Psoas muscle (tissue), 7 donors: ENCODE measurements at regions not wholly inside any gene's neighbourhood (a gene's known extent, or its start where the extent isn't known, plus 50 kb on each side); places are given as distances from the start of the nearest gene placed in this dataset.

Experiments used
- ATAC-seq, 4 donors: fragments of 200-7000 bp; cut with Tn5 transposase; one replicate each; pipeline ENCODE4 v1.9.1; 2020; ENCODE audit warnings: moderate library complexity in 3 of 4, mild to moderate bottlenecking in 2 of 4
- DNase-seq, 2 donors: peaks; one replicate each; pipeline ENCODE4 v3.0.0-alpha.2; 2020
- H3K27ac ChIP-seq: fragments of 200-600 bp; one replicate; pipeline ENCODE4 v1.8.0; 2022
- H3K27me3 ChIP-seq, 3 donors: fragments of 200-600 bp in 1 of 3; one replicate each; pipeline versions ENCODE4 v1.6.1 to v1.8.0; 2013 to 2022; ENCODE audit warnings: low read length in 2 of 3, mild to moderate bottlenecking in 2 of 3, moderate library complexity in 1 of 3; ENCODE audit not compliant: insufficient read depth in 3 of 3
- H3K36me3 ChIP-seq, 2 donors: fragments of 200-600 bp in 1 of 2; one replicate each; pipeline versions ENCODE4 v1.6.1 to v1.8.0; 2013 to 2022; ENCODE audit warnings: low read depth in 1 of 2, mild to moderate bottlenecking in 1 of 2, moderate library complexity in 1 of 2; ENCODE audit not compliant: insufficient read depth in 1 of 2
- H3K4me1 ChIP-seq: fragments of 200-600 bp; one replicate; pipeline ENCODE4 v1.8.0; 2022
- H3K4me3 ChIP-seq: fragments of 200-600 bp; one replicate; pipeline ENCODE4 v1.8.0; 2022; ENCODE audit warnings: mild to moderate bottlenecking
- H3K9me3 ChIP-seq: fragments of 200-600 bp; one replicate; pipeline ENCODE4 v1.8.0; 2022
- WGBS, 3 donors: extraction: QIAGEN DNeasy Blood & Tissue Kit; methylation state at CpG; one replicate each; pipeline versions ENCODE4 v1.1.6 to v1.1.7; 2013; 5-methylcytosine and 5-hydroxymethylcytosine counted together
- intact Hi-C, 2 donors: fragments of 100-400 bp; cut with DNase I; formaldehyde crosslinking; loops; one replicate each; pipeline versions ENCODE4 v1.11.0 to v1.14.2; 2022
- TF ChIP-seq, protein P1 (sequence below): fragments of 200-600 bp; IDR thresholded peaks from one replicate; pipeline ENCODE4 v1.8.0; 2022; ENCODE audit warnings: antibody characterized with exemption
- donor health status: healthy with polysubstance abuse.
- donor health status: DM: no; HTN: no; CAD: no; lungs with moderate emphysema.
- donor health status: Bipolar disorder and iron deficiency.
- donor health status: healthy.
- donor health status: DM: yes; HTN: yes; CAD: no.
- donor health status: DM: no; HTN: no; CAD: no.
- donor health status: DM: yes; HTN: yes; CAD: no.

DNA sequence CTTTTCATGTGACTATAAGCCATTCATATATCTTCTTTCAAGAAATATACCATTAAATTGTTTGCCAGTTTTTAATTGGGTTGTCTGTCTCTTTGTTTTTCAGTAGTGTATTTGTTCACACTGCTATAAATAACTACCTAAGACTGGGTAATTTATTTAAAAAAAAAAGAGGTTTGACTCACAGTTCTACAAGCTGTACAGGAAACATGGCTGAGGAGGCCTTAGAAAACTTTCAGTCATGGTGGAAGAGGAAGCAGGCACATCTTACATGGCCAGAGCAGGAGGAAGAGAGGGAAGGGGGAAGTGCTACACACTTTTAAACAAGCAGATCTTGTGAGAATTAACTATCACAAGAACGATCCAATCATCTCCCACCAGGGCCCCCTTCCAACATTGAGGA lies 255.3 kb downstream of the EPM2A start:
- no peak overlapping the region for H3K27ac ChIP-seq
- no peaks in the 10 kb centered on the region for H3K4me1 ChIP-seq
- no peaks in the 10 kb centered on the region for H3K36me3 ChIP-seq
- WGBS, 3 donors: 71 to 89% (median 85%) methylated on average over 1 of the region's 1 CpG
- intact Hi-C loops: no loop called here
- ATAC-seq: no peak
- TF ChIP-seq, protein P1, sequence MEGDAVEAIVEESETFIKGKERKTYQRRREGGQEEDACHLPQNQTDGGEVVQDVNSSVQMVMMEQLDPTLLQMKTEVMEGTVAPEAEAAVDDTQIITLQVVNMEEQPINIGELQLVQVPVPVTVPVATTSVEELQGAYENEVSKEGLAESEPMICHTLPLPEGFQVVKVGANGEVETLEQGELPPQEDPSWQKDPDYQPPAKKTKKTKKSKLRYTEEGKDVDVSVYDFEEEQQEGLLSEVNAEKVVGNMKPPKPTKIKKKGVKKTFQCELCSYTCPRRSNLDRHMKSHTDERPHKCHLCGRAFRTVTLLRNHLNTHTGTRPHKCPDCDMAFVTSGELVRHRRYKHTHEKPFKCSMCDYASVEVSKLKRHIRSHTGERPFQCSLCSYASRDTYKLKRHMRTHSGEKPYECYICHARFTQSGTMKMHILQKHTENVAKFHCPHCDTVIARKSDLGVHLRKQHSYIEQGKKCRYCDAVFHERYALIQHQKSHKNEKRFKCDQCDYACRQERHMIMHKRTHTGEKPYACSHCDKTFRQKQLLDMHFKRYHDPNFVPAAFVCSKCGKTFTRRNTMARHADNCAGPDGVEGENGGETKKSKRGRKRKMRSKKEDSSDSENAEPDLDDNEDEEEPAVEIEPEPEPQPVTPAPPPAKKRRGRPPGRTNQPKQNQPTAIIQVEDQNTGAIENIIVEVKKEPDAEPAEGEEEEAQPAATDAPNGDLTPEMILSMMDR: no peak
- H3K27me3 ChIP-seq: no peaks in the 10 kb centered on the region
- H3K4me3 ChIP-seq: no peak overlapping the region
- no peak for DNase-seq
- H3K9me3 ChIP-seq: peaks cover 29% of the 10 kb centered on the region

DNA sequence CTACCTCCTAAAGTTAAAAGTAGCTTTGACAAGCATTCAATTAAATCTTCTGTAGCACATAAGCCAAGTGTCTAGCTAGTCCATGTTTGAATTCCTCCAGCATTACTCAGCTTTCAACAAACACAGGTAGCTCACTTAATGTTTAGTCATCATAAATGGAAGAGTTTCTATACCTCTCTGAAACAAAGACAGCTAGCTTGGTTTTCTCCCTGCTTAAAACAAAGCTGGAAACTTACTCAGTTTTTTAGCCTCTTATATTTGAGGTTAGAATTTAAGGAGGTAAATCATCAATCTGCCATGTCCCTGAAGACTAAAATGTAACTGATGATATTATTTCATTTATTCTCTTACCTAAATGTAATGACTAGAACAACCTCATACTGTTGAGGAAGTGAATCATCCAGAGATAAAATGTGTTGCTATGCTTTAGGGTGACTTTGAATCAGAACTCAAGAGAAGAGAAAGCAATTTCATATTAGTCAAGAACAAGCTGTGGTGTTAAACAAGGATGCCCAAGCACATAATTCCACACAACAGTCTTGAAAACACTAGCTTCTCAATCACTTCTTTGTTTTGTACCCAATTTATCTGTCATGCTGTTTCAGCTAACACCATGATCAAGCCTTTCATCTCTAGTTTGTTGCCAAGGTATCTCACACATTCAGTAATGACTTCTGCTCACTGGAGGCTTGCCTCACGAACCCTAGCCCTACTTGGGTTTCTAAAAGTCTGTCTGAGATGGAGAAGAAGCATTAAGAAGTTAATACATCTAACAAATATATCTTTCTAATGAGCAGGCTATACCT lies 251.9 kb downstream of the EPM2A start:
- DNase-seq (no peak), ATAC-seq (no peak)
- no peaks in the 10 kb centered on the region for H3K27me3 ChIP-seq
- H3K4me1 ChIP-seq: no peaks in the 10 kb centered on the region
- H3K9me3 ChIP-seq: peaks cover 5% of the 10 kb centered on the region
- TF ChIP-seq, protein P1: no peak
- WGBS, 3 donors: 21 to 39% (median 25%) methylated on average over 1 of the region's 1 CpG
- no peaks in the 10 kb centered on the region for H3K36me3 ChIP-seq
- H3K4me3 ChIP-seq: no peak overlapping the region
- no peak overlapping the region for H3K27ac ChIP-seq
- intact Hi-C loops: no loop called here

DNA sequence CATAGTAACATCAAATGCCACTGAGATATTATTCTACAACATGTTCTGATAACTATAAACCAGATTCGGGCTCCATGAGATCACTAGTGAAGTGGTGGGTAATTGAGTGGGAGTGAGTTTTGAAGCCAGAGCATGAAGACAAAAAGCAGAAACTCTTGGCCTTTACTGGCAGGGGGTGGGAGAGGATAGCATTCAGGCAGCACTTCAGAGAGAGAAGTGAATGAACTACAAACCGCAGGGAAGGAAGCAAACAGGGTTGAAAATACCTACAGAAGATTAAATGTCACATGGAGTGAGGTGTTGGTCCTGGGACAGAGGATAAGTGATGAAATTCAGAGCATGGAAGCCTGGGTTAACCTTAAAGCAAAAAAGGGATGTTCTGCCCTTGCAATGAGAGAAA lies 250.0 kb downstream of the EPM2A start:
- WGBS, 3 donors: 62 to 70% (median 64%) methylated on average over 2 of the region's 2 CpGs
- H3K27me3 ChIP-seq: no peaks in the 10 kb centered on the region
- H3K36me3 ChIP-seq: no peaks in the 10 kb centered on the region
- no peak for ATAC-seq
- no peaks in the 10 kb centered on the region for H3K9me3 ChIP-seq
- no peak for DNase-seq
- intact Hi-C loops: no loop called here
- no peak overlapping the region for H3K27ac ChIP-seq
- TF ChIP-seq, protein P1: no peak
- H3K4me3 ChIP-seq: no peak overlapping the region
- H3K4me1 ChIP-seq: no peaks in the 10 kb centered on the region

DNA sequence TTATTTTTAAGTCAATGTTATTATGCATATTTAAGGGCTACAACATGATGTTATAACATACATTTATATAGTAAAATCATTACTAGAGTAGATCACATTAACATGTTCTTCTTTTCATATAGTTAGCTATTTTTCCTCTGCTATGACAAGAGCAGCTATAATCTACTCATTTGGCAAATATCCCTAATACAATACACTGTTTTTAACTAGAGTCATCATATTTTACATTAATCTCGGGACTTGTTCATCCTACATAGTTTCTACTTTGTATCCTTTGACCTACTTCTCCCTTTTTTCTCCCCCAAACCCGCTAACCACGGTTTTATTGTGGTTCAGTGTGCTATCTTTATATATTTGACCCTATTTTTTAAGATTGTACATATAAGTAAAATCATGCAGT lies 249.0 kb downstream of the EPM2A start:
- TF ChIP-seq, protein P1: no peak
- intact Hi-C loops: no loop called here
- WGBS, 3 donors: 62 to 64% (median 64%) methylated on average over 3 of the region's 3 CpGs

DNA sequence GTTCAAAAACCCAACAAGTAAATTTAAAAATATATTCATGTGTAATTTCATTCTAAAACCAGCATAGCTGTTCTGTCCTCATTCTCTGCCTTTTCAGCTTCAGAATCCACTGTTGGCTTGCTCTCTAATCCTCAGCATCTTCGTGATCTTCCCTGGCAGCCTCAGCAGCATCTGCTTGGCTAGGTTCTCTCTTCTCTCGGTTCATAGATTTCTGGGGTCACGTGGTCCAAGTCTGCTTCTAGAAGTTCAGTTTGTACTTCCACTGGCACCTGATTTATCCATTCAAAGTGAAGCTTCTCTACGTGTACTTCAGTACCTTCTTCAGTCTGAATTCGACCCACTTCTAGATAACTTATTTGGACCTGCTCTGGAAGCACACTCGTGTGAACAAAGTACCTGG lies 245.7 kb downstream of the EPM2A start:
- intact Hi-C loops: no loop called here
- H3K4me3 ChIP-seq: no peak overlapping the region
- no peaks in the 10 kb centered on the region for H3K27me3 ChIP-seq
- ATAC-seq (no peak), DNase-seq (no peak)
- 64 to 76% (median 74%) methylated on average over 6 of the region's 6 CpGs for WGBS, 3 donors
- H3K27ac ChIP-seq: no peak overlapping the region
- no peaks in the 10 kb centered on the region for H3K4me1 ChIP-seq
- TF ChIP-seq, protein P1: no peak
- no peaks in the 10 kb centered on the region for H3K9me3 ChIP-seq
- no peaks in the 10 kb centered on the region for H3K36me3 ChIP-seq

More for the DNA sequence above, 249.0 kb downstream of the EPM2A start:
- Histone ChIP-seq H3K36me3 (no peaks in the 10 kb centered on the region), H3K4me1 (no peaks in the 10 kb centered on the region), H3K9me3 (no peaks in the 10 kb centered on the region), H3K27me3 (no peaks in the 10 kb centered on the region), H3K4me3 (no peak overlapping the region), H3K27ac (no peak overlapping the region)
- DNase-seq (no peak), ATAC-seq (no peak)
